IMR-90 (cell line): ENCODE measurements at regions not wholly inside any gene's neighbourhood (a gene's known extent, or its start where the extent isn't known, plus 50 kb on each side); places are given as distances from the start of the nearest gene placed in this dataset.
"Not testable (repeated sequence)": the region's sequence is repeated elsewhere in the genome, so short reads cannot be mapped to it uniquely, and the experiment has no call there.

ENCODE experiments used
- ATAC-seq: fragments of 200-7000 bp; cut with Tn5 transposase; 2 replicates; pipeline ENCODE4 v1.9.1; 2020; ENCODE audit warnings: low read depth, mild to moderate bottlenecking, moderate library complexity
- BruUV-seq: library from RNA; stranded (reverse); fragments of 400-500 nt; replicated peaks from 2 replicates; lab custom pipeline; 2021; lab: Mats Ljungman, UMichigan
- CTCF ChIA-PET: fragments of 300-600 bp; formaldehyde crosslinking; extraction: SDS; loops from one replicate; lab custom pipeline; 2021; ENCODE audit warnings: antibody characterized with exemption; lab: Yijun Ruan, JAX
- POLR2A ChIA-PET: fragments of 300-600 bp; sonication (Branson Sonifier 250); formaldehyde crosslinking; loops from one replicate; lab custom pipeline; 2022; ENCODE audit warnings: antibody characterized with exemption; ENCODE audit not compliant: unreplicated experiment; lab: Charles Lee
- DNase-seq: peaks from one replicate; pipeline ENCODE4 v3.0.0; 2013
- H2AFZ ChIP-seq: replicated peaks from 2 replicates; pipeline ENCODE3; 2013; ENCODE audit warnings: low read length, mild to moderate bottlenecking; ENCODE audit not compliant: poor library complexity
- H2AK5ac ChIP-seq: 2 replicates; pipeline ENCODE4 v1.6.1; 2013; ENCODE audit warnings: low read depth, low read length, inconsistent platforms
- H2AK9ac ChIP-seq: replicated peaks from 2 replicates; pipeline ENCODE3; 2013; ENCODE audit warnings: mild to moderate bottlenecking, low read depth, low read length, moderate library complexity; ENCODE audit not compliant: poor library complexity
- H2BK120ac ChIP-seq: 2 replicates; pipeline ENCODE4 v1.6.1; 2013; ENCODE audit warnings: low read depth, low read length, inconsistent platforms
- H2BK15ac ChIP-seq: 3 replicates; pipeline ENCODE4 v1.6.1; 2013; ENCODE audit warnings: low read depth, low read length, inconsistent platforms
- H2BK20ac ChIP-seq: 2 replicates; pipeline ENCODE4 v1.6.1; 2013; ENCODE audit warnings: low read depth, mild to moderate bottlenecking, inconsistent platforms, low read length, moderate library complexity
- H2BK5ac ChIP-seq: 2 replicates; pipeline ENCODE4 v1.6.1; 2013; ENCODE audit warnings: mild to moderate bottlenecking, low read depth, low read length, inconsistent platforms; ENCODE audit not compliant: poor library complexity, severe bottlenecking
- H3K14ac ChIP-seq: replicated peaks from 2 replicates; pipeline ENCODE4 v1.6.1; 2013; ENCODE audit warnings: low read depth, low read length, inconsistent platforms
- H3K18ac ChIP-seq: 2 replicates; pipeline ENCODE4 v1.6.1; 2013; ENCODE audit warnings: low read depth, low read length, control low read depth
- H3K23ac ChIP-seq: 2 replicates; pipeline ENCODE4 v1.6.1; 2013; ENCODE audit warnings: low read depth, low read length, inconsistent platforms
- H3K27ac ChIP-seq: 2 replicates; pipeline ENCODE4 v1.5.1; 2013; ENCODE audit warnings: mild to moderate bottlenecking, control low read depth, low read length; ENCODE audit not compliant: insufficient read depth
- H3K27me3 ChIP-seq: 2 replicates; pipeline ENCODE4 v1.6.1; 2013; ENCODE audit warnings: low read length; ENCODE audit not compliant: control insufficient read depth, insufficient read depth
- H3K36me3 ChIP-seq: 2 replicates; pipeline ENCODE4 v1.6.1; 2013; ENCODE audit warnings: low read length, mixed read lengths; ENCODE audit not compliant: control insufficient read depth, insufficient read depth
- H3K4ac ChIP-seq: 2 replicates; pipeline ENCODE4 v1.6.1; 2013; ENCODE audit warnings: low read depth, low read length, inconsistent platforms
- H3K4me1 ChIP-seq: 2 replicates; pipeline ENCODE4 v1.6.1; 2013; ENCODE audit warnings: low read length, mixed read lengths; ENCODE audit not compliant: control insufficient read depth, insufficient read depth
- H3K4me2 ChIP-seq: 2 replicates; pipeline ENCODE4 v1.6.1; 2013; ENCODE audit warnings: low read depth, mild to moderate bottlenecking, control low read depth, low read length, moderate library complexity
- H3K4me3 ChIP-seq: 2 replicates; pipeline ENCODE4 v1.5.1; 2013; ENCODE audit warnings: low read depth, mild to moderate bottlenecking, control low read depth, low read length, moderate library complexity; ENCODE audit not compliant: insufficient read depth
- H3K56ac ChIP-seq: 2 replicates; pipeline ENCODE4 v1.6.1; 2013; ENCODE audit warnings: low read length, inconsistent platforms; ENCODE audit not compliant: insufficient read depth; ENCODE audit errors: extremely low read depth
- H3K79me1 ChIP-seq, 2 experiments: 2 replicates each; pipeline ENCODE4 v1.6.1; 2013; ENCODE audit warnings: low read length in 2 of 2, inconsistent platforms in 1 of 2, low read depth in 1 of 2
- H3K9ac ChIP-seq: 2 replicates; pipeline ENCODE4 v1.6.1; 2013; ENCODE audit warnings: low read depth, low read length, control low read depth
- H3K9me1 ChIP-seq: 2 replicates; pipeline ENCODE4 v1.6.1; 2013; ENCODE audit warnings: low read length, inconsistent platforms; ENCODE audit not compliant: insufficient read depth
- H3K9me3 ChIP-seq: 2 replicates; pipeline ENCODE4 v1.6.1; 2013; ENCODE audit warnings: low read length; ENCODE audit not compliant: control insufficient read depth, insufficient read depth
- H4K20me1 ChIP-seq: 2 replicates; pipeline ENCODE4 v1.6.1; 2013; ENCODE audit warnings: low read length, inconsistent platforms; ENCODE audit not compliant: insufficient read depth
- H4K5ac ChIP-seq: 2 replicates; pipeline ENCODE4 v1.6.1; 2013; ENCODE audit warnings: mild to moderate bottlenecking, low read depth, low read length, control low read depth
- H4K8ac ChIP-seq, 2 experiments: 2 replicates each; pipeline ENCODE4 v1.6.1; 2013; ENCODE audit warnings: low read depth in 2 of 2, low read length in 2 of 2, control low read depth in 1 of 2, inconsistent platforms in 1 of 2
- H4K91ac ChIP-seq: 2 replicates; pipeline ENCODE4 v1.6.1; 2013; ENCODE audit warnings: low read depth, low read length, inconsistent platforms; ENCODE audit not compliant: insufficient read depth
- WGBS, 2 experiments: methylation state at CpG; one replicate each; pipeline versions ENCODE4 v1.1.5 to v1.1.7; 2013; ENCODE audit warnings: missing lambda C conversion rate in 2 of 2; ENCODE audit not compliant: insufficient read length in 1 of 2; ENCODE audit errors: extremely low coverage in 2 of 2; 5-methylcytosine and 5-hydroxymethylcytosine counted together
- dilution Hi-C: fragments of 300-500 bp; cut with HindIII; formaldehyde crosslinking; loops from one replicate; pipeline ENCODE4 v1.14.3; 2018; ENCODE audit warnings: low sequenced_read_pairs; ENCODE audit not compliant: unreplicated experiment
- in situ Hi-C: fragments of 300-500 bp; cut with MboI; formaldehyde crosslinking; loops from 3 replicates; pipeline ENCODE4 v1.14.3; 2019; ENCODE audit warnings: low sequenced_read_pairs, inconsistent platforms, mixed read lengths
- intact Hi-C: fragments of 100-400 bp; cut with micrococcal nuclease; formaldehyde crosslinking; loops from 2 replicates; pipeline ENCODE4 v1.10.0; 2022

- H3K27ac ChIP-seq, DNase-seq, CTCF ChIA-PET, H4K91ac ChIP-seq, H4K5ac ChIP-seq, H3K9me1 ChIP-seq, H3K4me1 ChIP-seq, H3K18ac ChIP-seq, H2AFZ ChIP-seq, H3K23ac ChIP-seq, ATAC-seq, H3K4me3 ChIP-seq, H3K56ac ChIP-seq, H2AK9ac ChIP-seq, H2BK120ac ChIP-seq, H4K20me1 ChIP-seq, POLR2A ChIA-PET, H4K8ac ChIP-seq, H3K4ac ChIP-seq, H3K9me3 ChIP-seq, dilution Hi-C loops, H3K36me3 ChIP-seq, H3K14ac ChIP-seq, H3K79me1 ChIP-seq, BruUV-seq, H2BK20ac ChIP-seq, H2BK5ac ChIP-seq, H2BK15ac ChIP-seq, H3K4me2 ChIP-seq, in situ Hi-C loops, H2AK5ac ChIP-seq, H3K9ac ChIP-seq, intact Hi-C loops, H3K27me3 ChIP-seq: not testable (repeated sequence)
- no CpG with 5 or more reads among the region's 5 CpGs for WGBS, 2 experiments
Observed at GRCh38 chr12:28761897-28762296, 387.2 kb upstream of the FAR2 start.
